HK-2 (cell line): ENCODE measurements at regions not wholly inside any gene's neighbourhood (a gene's known extent, or its start where the extent isn't known, plus 50 kb on each side); places are given as distances from the start of the nearest gene placed in this dataset.
A peak's percentile ranks its signal among the peaks of the same experiment; 100 is the strongest.

Experiments used
- DNase-seq: peaks from one replicate; pipeline ENCODE4 v3.0.0-alpha.2; 2018; ENCODE audit not compliant: unreplicated experiment

DNA sequence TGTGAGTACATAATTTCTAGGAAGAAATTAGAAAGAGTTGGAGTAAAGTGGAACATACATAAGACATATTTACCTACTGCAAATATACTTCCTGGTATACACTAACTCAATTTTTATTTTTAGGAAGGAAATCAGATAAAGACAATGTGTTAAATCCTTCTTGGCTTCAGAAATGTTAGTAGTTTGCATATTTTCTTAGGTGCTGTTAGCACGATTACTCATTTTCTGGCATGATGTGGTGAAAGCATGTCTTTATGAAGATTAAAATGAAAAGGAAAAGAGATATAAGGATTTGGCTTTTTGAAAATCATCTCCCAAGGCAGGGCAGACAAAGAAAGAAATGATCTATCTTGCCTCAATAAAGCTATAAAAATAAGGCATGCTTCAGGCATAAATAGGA, 287.6 kb upstream of the E2F7 start:
- DNase-seq = no peak

DNA sequence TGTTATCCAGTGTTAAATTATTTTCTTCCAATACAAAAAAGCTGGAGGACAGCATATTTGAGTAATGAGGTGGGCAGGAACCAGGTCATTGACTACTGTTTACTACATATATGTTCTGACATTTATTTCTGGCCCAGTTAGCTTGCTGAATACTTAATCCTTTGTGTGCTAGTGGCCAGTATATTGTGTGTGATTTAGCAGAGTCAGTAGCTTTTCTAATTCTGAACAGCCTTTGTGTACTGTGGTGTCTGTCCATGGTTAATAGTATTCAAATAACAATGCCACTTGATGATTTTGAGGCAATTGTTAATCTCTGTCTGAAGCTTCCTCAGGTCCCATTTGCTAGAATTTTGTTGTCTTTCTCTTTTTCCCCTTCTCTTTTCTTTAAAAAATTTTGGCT, 286.5 kb upstream of the E2F7 start:
- DNase-seq = no peak

DNA sequence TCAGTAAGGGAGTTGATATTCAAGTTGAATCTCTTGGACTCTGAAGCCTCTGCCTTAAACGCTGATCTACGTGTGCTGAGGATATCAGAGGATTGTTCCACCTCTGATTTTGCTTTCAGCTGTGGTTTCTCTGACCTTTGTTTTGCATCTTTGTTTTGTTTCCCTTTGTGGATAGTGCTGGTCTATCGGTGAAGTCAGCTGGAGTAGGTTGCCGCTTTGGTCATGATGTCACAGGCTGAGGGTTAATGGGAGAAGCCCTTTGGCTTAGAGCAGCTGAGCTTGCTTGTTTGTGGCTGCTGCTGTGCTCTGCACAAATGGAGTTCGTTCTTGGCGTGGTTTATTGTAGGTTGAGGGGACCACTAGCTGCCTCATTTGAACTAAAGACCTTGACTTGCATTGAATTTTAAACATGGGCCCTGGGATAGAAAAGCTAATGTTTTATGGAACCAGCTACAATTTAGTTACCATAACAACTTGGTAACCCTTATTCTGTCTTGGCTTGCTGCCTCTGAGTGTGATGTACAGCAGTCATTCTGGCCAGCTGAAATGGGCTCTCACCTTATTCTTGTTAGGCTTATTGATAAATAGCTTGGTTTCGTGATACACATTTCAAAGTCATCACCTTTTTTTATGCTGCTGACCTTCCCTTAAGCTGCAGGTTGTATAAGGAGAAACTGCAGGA, 284.5 kb upstream of the E2F7 start:
- no peak for DNase-seq

DNA sequence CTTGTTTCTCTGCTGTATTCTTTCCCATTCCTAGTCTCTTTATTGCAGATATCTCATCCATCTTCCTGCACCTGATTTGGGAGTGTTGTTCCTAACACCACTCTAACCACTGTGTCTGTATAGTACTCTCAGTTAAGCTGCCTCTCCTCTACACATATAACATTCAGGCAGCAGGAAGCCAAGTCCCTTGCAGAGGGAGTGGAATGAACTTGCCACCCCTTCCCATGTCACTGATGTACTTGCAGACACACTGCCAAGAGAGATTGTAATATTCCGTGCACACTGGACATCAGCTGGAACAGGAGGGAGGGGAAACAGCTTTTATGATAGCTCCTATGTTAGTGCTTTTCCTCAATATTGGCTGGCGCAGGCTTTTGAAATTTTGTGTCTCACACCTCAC, 281.6 kb upstream of the E2F7 start:
- DNase-seq = no peak

- no peak for DNase-seq
Observed at GRCh38 chr12:77345336-77345735, 280.0 kb upstream of the E2F7 start.

DNA sequence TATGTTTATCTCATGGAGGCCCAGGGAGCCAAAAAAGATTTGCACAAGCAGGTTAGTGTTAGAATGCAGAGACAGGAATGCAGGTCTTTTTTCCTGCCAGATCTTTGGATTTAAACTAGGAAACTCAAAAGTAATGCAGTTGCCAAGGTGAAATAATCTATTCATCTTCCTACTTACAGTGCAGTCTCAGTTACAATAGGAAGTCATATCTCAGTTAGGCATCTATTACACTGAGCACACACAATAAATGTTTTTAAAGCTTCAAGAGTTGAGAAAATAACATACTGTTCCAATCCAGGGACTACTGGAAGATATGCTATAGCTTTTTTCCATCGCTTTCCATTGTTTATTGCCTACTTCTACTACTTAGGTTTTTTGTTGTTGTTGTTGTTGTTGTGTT, 279.3 kb upstream of the E2F7 start:
- no peak for DNase-seq

DNA sequence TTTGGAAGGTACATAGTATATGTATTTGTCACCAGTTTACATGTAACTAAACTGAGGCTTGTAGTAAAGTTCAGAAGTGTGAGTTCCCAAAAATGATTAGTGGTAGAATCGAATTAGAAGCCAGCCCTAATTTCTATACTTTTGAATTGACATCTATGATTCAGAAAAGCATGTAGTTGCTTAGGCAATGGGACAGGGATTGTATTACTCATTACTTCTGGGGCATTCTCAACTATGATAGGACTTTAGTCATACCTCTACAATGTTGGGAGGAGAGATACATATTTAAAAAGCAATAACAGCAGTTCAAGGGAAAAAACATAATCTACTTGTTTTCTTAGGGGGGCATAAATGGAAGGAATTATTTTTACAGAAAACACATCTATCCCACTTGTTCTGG, 277.9 kb upstream of the E2F7 start:
- no peak for DNase-seq

DNA sequence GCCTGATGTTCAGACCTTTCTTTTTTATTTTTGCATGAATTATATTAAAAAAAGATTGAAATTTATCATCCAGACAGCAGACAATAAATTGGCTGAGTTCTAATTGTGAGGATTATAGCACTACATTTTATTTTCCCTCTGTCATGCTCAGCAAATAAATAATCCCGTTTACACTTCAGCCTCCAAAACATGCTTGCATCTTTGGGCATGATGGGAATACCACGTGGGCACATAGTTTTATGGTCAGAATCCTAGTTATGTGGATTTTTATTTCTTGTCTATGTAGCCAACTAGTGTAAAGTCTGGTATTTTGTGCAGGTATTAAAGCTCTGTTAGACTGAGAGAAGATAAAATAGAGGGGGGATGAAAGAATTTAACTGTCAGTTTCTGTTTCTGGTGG, 276.9 kb upstream of the E2F7 start:
- no peak for DNase-seq

DNA sequence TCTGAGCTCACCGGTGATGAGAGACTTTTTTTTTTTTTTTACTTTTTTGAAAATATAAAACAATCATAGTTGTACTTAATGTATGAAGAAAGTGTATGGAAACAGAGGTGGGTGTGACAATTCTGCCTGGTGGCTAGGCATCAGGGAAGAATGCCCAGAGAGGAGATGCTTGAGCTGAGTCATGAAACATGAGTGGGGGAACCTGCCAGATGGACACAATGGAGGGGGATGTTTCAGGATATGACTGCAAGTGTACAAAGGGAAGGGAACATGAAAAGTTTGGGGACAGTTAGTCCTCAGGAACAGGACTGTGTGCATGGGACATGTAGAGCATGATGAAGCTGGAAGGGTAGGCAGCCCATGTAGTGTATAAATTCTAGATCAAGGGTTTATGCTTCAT, 274.2 kb upstream of the E2F7 start:
- DNase-seq = no peak

DNA sequence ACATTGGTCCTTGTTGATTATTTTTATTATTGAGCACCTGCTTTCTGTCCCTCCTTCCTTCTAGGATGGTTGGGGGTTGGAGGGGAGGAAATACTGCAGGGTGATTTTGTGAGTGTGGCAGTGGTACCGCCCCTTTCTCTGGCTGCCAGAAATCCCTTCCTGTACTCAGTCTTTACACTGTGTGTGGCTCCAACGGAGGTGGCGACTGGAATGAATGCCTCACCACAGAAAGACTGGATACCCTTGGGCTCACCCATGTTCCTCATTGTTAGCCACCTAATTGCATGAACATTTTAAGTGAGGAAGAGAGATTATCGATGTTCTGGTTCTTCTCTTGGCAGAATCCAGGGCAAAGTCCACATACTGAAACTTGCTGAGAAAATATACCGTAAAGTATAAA, 272.0 kb upstream of the E2F7 start:
- no peak for DNase-seq

DNA sequence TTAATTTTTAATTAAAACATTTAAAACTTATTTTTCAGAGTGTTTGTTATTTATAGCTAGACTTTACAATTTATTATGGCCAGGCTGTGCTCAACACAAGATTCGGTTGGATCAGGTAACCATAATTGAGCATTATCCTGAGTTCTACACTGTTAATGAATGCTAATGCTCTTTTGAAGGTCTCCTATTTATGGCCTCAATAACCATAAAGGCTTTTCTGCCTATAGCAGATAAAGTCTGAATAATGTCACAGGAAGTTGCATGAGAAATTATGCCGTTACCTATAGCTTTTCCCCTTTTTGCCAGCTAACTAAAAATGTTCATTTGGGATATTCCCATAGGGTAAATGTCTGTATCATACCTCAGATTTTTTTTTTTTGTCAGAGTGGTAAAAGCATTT, 269.4 kb upstream of the E2F7 start:
- no peak for DNase-seq

DNA sequence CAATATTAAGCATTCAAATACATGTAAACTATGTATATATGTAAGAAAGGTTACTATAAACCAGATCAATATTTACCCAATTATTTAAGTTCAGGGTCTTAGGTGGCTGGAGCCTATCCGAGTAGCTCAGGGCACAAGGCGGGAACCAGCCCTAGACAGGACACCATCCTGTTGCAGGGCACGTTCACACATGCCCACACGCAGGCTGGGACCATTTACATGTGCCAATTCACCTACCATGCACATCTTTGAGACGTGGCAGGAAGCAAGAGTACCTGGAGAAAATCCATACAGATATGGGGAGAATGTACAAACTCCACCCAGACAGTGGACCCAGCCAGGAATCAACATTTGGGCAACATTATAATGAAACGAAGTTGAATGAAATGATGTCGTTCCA, 263.0 kb upstream of the E2F7 start:
- DNase-seq = no peak

GRCh38 chr12:77325511-77326236, 260.3 kb upstream of the E2F7 start:
- no peak for DNase-seq

DNA sequence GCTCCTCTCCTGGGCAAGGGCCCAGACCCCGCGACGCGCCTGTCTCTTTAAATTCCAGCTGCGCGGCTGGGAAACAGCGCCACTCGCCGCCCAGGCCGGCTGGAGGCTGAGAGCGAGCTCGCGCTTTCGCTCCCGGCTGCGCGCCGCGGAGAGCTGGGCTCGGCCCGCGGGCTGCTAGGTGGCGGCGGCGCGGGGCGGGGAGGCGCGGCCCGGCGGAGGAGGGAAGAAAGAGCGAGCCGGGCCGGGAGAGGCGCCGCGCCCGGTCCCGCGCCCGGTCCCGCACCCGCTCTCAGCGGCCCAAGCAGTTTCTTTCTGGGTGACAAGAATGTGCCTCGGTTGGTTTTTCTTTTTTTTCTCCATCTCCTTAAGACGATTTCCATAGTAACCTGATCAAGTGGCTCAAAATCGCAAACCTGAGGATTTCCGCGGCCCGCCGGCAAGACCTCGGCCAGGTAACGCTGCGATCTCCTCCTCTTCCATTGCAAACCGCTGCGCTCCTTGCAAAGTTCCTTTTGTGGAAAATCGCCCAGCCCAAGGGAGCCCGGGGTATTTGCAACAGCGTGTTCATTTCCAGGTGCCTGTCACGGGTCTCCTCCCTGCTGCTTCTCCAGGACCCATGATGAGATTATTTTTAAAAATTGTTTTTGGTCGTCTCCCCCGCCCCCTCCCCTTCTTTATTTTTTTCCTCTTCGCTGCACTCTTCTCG, 259.5 kb upstream of the E2F7 start:
- peak; percentile 69 for DNase-seq

DNA sequence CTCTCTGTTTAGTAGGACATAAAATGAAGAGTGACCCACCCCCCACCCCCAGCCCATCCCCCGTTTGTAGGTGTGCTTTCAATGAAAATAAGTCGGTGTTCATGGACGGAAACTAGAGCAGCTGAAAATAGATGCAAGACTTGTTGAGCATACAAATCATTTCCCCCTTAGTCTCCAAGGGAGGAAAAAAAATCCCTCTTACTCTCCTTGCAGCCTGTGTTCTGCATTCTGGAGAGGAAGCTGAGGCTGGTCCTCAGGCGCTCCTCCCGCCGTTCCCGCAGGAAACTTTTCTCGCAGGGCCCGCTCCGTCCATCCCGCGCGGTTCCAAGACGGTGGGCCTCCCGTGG, 259.0 kb upstream of the E2F7 start:
- DNase-seq = no peak

DNA sequence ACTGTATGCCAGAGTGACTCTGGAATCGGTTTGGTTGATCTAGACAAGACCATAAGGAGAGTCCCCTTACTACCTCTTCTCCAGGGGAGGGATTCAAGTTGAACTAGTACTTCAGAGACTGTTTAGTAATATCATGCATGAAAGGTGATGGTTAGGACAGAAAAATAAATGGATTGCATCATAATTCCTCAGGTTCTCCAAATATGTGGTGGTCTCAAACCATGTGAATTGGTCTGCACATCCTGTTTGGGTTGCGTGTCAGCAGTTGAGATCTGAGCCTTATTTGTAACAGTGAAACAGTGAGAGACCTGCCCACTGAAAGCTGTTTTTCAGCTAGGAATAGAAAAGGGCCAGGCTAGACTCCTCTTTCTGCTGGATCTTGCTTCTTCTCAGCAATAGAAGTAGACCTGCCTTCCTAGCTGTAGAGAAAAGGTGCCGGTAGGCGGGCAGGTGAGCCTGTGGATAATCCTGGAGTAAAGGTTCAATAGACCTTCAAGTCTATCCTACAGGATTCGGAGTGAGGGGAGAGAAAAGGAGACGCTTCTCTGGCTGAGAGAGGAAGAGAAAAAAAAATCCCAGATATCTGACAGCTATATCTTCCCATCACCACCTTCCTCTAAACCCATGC, 258.5 kb upstream of the E2F7 start:
- DNase-seq = no peak

- no peak for DNase-seq
Observed at GRCh38 chr12:77319166-77319565, 253.8 kb upstream of the E2F7 start.

GRCh38 chr12:77315407-77315806, 250.0 kb upstream of the E2F7 start:
- no peak for DNase-seq

DNA sequence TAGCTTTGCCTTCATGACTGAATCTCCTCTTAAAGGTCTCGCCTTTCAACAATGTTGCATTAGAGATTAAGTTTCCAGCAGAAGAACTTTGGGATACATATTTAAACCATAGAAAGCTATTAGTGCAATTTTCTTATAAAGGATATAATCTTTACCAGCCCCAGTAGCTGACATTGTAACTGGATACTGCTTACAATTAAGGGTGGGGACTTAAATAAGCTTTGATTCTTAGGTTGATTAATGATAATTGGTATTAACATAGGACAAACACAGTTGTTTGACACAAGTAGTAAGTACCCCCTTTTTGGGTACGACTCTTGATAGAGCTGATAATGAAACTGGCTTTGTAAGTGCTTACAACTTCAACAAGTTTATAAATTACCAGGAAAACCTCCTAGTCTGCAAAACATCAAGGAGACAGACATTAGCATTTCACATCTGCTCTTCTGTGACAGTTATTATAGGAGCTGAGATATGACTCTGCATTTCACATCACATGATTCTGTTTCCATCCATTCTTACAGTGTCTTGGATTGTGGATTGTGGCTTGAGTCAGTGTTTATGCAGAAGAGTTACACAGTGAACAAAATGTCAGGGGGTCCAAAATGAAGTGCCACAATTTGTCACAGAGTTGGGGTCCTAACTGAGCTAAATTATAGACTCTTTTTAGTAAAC, 249.1 kb upstream of the E2F7 start:
- no peak for DNase-seq

GRCh38 chr12:77308056-77308455, 242.7 kb upstream of the E2F7 start:
- no peak for DNase-seq

DNA sequence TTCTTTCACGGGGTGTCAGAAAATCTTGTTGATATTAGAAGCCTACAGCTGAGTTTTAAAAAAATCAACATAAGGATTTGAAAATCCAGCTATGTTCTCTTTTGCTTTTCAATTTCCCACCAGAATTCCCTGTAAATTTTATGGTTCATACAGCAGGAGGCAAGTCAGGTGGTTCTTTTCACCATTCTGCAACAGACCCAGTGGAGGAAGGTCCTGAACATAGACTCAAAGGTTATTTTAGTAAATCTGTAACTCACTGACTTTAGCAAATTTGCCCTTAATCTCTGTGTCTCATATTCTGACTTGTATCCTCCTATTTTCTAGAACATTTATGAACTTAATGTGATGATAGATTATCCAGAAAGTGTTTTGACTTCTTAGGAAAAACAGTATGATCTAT, 235.4 kb upstream of the E2F7 start:
- no peak for DNase-seq
